PC-9 (cell line): ENCODE measurements at regions not wholly inside any gene's neighbourhood (a gene's known extent, or its start where the extent isn't known, plus 50 kb on each side); places are given as distances from the start of the nearest gene placed in this dataset.

Experiments used
- BruUV-seq: library from RNA; stranded (reverse); fragments of 400-500 nt; replicated peaks from 2 replicates; lab custom pipeline; 2021; lab: Mats Ljungman, UMichigan
- CTCF ChIA-PET: fragments of 300-600 bp; sonication (Branson Sonifier 250); formaldehyde crosslinking; loops from one replicate; lab custom pipeline; 2022; ENCODE audit warnings: antibody characterized with exemption; lab: Charles Lee
- POLR2A ChIA-PET: fragments of 300-600 bp; sonication (Branson Sonifier 250); formaldehyde crosslinking; loops from one replicate; lab custom pipeline; 2022; ENCODE audit warnings: antibody characterized with exemption; ENCODE audit not compliant: unreplicated experiment; lab: Charles Lee
- DNase-seq, 2 experiments: peaks; one replicate each; pipeline versions ENCODE4 v3.0.0 to v3.0.0-alpha.2; 2015 to 2022; ENCODE audit warnings: mixed read lengths in 1 of 2
- H2AFZ ChIP-seq: fragments of 200-600 bp; sonication (generic); 2 replicates; pipeline ENCODE4 v1.8.1; 2017; ENCODE audit warnings: antibody characterized with exemption
- H3F3A ChIP-seq: fragments of 200-600 bp; sonication (generic); 2 replicates; pipeline ENCODE4 v1.8.1; 2017; ENCODE audit warnings: antibody characterized with exemption, mild to moderate bottlenecking, low read depth; ENCODE audit not compliant: insufficient read depth
- H3K27ac ChIP-seq: fragments of 200-600 bp; sonication (generic); 2 replicates; pipeline ENCODE4 v1.6.1; 2016; ENCODE audit warnings: mixed run types
- H3K27me3 ChIP-seq: fragments of 200-600 bp; sonication (generic); 2 replicates; pipeline ENCODE4 v1.6.1; 2016; ENCODE audit warnings: low read depth, mixed run types; ENCODE audit not compliant: insufficient read depth
- H3K36me3 ChIP-seq: fragments of 200-600 bp; sonication (generic); 2 replicates; pipeline ENCODE4 v1.6.1; 2016; ENCODE audit warnings: low read depth, mixed run types
- H3K4me1 ChIP-seq: fragments of 200-600 bp; sonication (generic); replicated peaks from 2 replicates; pipeline ENCODE4 v1.6.1; 2016; ENCODE audit warnings: mixed run types; ENCODE audit not compliant: insufficient read depth
- H3K4me2 ChIP-seq: fragments of 200-600 bp; sonication (generic); 2 replicates; pipeline ENCODE4 v1.6.1; 2017; ENCODE audit warnings: mixed run types
- H3K4me3 ChIP-seq: fragments of 200-600 bp; sonication (generic); 2 replicates; pipeline ENCODE4 v1.6.1; 2016; ENCODE audit warnings: mixed run types
- H3K79me2 ChIP-seq: fragments of 200-600 bp; sonication (generic); 2 replicates; pipeline ENCODE4 v1.6.1; 2017; ENCODE audit warnings: low read depth, mixed run types
- H3K9me2 ChIP-seq: fragments of 200-600 bp; sonication (generic); 2 replicates; pipeline ENCODE4 v1.8.1; 2017; ENCODE audit warnings: mild to moderate bottlenecking; ENCODE audit not compliant: insufficient read depth
- H3K9me3 ChIP-seq: fragments of 200-600 bp; sonication (generic); 2 replicates; pipeline ENCODE4 v1.8.1; 2016; ENCODE audit warnings: low read depth; ENCODE audit not compliant: insufficient read depth
- H4K20me1 ChIP-seq: fragments of 200-600 bp; sonication (generic); 2 replicates; pipeline ENCODE4 v1.8.1; 2017; ENCODE audit not compliant: insufficient read depth
- EZH2 ChIP-seq: fragments of 200-600 bp; sonication (generic); IDR thresholded peaks from 2 replicates; pipeline ENCODE4 v1.8.0; 2017; ENCODE audit warnings: antibody characterized with exemption, low read depth
- intact Hi-C: fragments of 100-400 bp; cut with micrococcal nuclease; formaldehyde crosslinking; loops from one replicate; pipeline ENCODE4 v1.10.0; 2022; ENCODE audit not compliant: unreplicated experiment
- TF ChIP-seq, protein P1 (sequence below): fragments of 200-600 bp; sonication (generic); conservative IDR thresholded peaks from 2 replicates; pipeline ENCODE4 v1.6.1; 2017; ENCODE audit warnings: mixed run types, antibody characterized with exemption, mild to moderate bottlenecking, moderate library complexity

GRCh38 chr11:80900265-80900664 is 1459.4 kb upstream of the TENM4 start:
- Histone ChIP-seq H3F3A (no peaks in the 10 kb centered on the region), H3K27ac (no peak overlapping the region), H2AFZ (no peak overlapping the region), H3K36me3 (no peaks in the 10 kb centered on the region), H4K20me1 (no peaks in the 10 kb centered on the region), H3K27me3 (no peaks in the 10 kb centered on the region), H3K4me1 (no peaks in the 10 kb centered on the region), H3K4me2 (no peak overlapping the region), H3K9me2 (no peaks in the 10 kb centered on the region), H3K9me3 (no peaks in the 10 kb centered on the region), H3K79me2 (no peaks in the 10 kb centered on the region), H3K4me3 (no peak overlapping the region)
- TF ChIP-seq EZH2: no peak
- CTCF ChIA-PET: no interaction called here
- POLR2A ChIA-PET: interaction anchor here (0.9 kb wide), 1 partner anchor 8 kb away, joined by 5 read pairs; no protein-coding TSS in a partner anchor
- intact Hi-C loops: no loop called here
- no peak for DNase-seq
- no TSS peak for BruUV-seq

DNA sequence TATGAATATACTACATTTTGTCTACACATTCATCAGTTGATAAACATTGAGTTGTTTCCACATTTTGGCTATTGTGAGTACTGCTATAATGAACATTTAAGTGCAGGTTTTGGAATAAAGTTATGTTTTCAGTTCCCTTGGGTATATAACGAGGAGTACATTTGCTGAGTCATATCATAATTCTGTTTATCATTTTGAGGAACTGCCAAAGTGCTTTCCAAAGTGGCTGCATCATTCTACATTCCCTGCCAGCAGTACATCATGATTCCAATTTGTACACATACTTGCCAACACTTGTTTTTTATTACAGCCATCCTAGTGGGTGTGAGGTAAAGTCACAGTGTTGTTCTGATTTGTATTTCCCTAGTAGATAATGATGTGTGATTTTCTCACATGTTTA is 1458.6 kb upstream of the TENM4 start:
- Histone ChIP-seq H3K79me2 (no peaks in the 10 kb centered on the region), H3K36me3 (no peaks in the 10 kb centered on the region), H3F3A (no peaks in the 10 kb centered on the region), H2AFZ (no peak overlapping the region), H3K9me2 (no peaks in the 10 kb centered on the region), H3K4me3 (no peak overlapping the region), H3K27me3 (no peaks in the 10 kb centered on the region), H3K9me3 (no peaks in the 10 kb centered on the region), H3K4me2 (no peak overlapping the region), H4K20me1 (no peaks in the 10 kb centered on the region), H3K27ac (no peak overlapping the region), H3K4me1 (no peaks in the 10 kb centered on the region)
- ChIA-PET POLR2A (no interaction called here), CTCF (no interaction called here)
- DNase-seq: no peak
- TF ChIP-seq, protein P1, sequence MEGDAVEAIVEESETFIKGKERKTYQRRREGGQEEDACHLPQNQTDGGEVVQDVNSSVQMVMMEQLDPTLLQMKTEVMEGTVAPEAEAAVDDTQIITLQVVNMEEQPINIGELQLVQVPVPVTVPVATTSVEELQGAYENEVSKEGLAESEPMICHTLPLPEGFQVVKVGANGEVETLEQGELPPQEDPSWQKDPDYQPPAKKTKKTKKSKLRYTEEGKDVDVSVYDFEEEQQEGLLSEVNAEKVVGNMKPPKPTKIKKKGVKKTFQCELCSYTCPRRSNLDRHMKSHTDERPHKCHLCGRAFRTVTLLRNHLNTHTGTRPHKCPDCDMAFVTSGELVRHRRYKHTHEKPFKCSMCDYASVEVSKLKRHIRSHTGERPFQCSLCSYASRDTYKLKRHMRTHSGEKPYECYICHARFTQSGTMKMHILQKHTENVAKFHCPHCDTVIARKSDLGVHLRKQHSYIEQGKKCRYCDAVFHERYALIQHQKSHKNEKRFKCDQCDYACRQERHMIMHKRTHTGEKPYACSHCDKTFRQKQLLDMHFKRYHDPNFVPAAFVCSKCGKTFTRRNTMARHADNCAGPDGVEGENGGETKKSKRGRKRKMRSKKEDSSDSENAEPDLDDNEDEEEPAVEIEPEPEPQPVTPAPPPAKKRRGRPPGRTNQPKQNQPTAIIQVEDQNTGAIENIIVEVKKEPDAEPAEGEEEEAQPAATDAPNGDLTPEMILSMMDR: no peak
- TF ChIP-seq EZH2: no peak
- BruUV-seq: no TSS peak
- intact Hi-C loops: no loop called here

DNA sequence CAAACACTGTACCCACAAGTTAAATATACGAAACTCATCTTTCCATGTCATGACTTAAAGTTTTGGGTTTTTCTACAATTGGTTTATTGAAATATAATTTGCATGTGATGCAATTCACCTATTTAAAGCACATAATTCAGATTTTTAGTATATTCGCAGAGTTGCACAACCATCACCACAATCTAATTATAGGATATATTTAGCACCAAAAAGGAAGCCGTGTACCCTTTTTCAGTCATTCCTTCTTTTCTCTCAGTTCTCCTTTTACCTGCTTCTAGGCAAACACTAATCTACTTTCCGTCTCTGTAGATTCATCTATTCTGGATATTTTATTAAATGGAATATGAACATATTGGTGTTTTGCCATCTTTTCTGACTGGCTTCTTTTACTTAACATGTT is 1458.1 kb upstream of the TENM4 start:
- POLR2A ChIA-PET: no interaction called here
- Histone ChIP-seq H3K27ac (no peak overlapping the region), H3K4me3 (no peak overlapping the region), H3K36me3 (no peaks in the 10 kb centered on the region), H3K4me1 (no peaks in the 10 kb centered on the region), H3K79me2 (no peaks in the 10 kb centered on the region), H4K20me1 (no peaks in the 10 kb centered on the region), H2AFZ (no peak overlapping the region), H3K9me2 (no peaks in the 10 kb centered on the region), H3K27me3 (no peaks in the 10 kb centered on the region), H3F3A (no peaks in the 10 kb centered on the region), H3K4me2 (no peak overlapping the region), H3K9me3 (no peaks in the 10 kb centered on the region)
- intact Hi-C loops: no loop called here
- CTCF ChIA-PET: no interaction called here
- TF ChIP-seq, protein P1: no peak
- TF ChIP-seq EZH2: no peak
- no TSS peak for BruUV-seq
- DNase-seq: no peak

DNA sequence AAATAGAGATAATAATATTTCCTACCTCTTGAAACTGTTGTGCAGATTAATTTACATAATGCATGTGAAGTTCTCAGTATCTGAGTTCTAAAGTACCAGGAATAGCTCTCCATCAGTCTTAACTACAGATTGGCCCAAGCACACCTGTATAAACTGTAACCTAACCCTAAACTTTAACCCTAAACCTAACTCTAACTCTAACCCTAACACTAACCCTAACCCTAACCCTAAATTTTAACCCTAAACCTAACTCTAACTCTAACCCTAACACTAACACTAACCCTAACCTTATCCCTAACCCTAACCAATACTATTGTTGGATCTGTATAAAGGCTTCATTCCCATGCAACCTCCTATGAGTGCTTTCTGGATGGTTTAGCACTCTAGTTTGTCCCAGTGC is 1445.9 kb upstream of the TENM4 start:
- no peak overlapping the region for H3K4me2 ChIP-seq
- no peaks in the 10 kb centered on the region for H3F3A ChIP-seq
- H3K9me2 ChIP-seq: no peaks in the 10 kb centered on the region
- H3K27me3 ChIP-seq: no peaks in the 10 kb centered on the region
- BruUV-seq: no TSS peak
- H3K79me2 ChIP-seq: no peaks in the 10 kb centered on the region
- no peak overlapping the region for H3K4me3 ChIP-seq
- POLR2A ChIA-PET: no interaction called here
- H4K20me1 ChIP-seq: no peaks in the 10 kb centered on the region
- no peaks in the 10 kb centered on the region for H3K9me3 ChIP-seq
- H3K36me3 ChIP-seq: no peaks in the 10 kb centered on the region
- no peak overlapping the region for H2AFZ ChIP-seq
- no peak for DNase-seq
- CTCF ChIA-PET: no interaction called here
- intact Hi-C loops: no loop called here
- TF ChIP-seq, protein P1: no peak
- no peak for TF ChIP-seq EZH2
- H3K4me1 ChIP-seq: no peaks in the 10 kb centered on the region
- no peak overlapping the region for H3K27ac ChIP-seq
